TTC549 (cell line): ENCODE measurements at regions not wholly inside any gene's neighbourhood (a gene's known extent, or its start where the extent isn't known, plus 50 kb on each side); places are given as distances from the start of the nearest gene placed in this dataset.
"Not testable (repeated sequence)": the region's sequence is repeated elsewhere in the genome, so short reads cannot be mapped to it uniquely, and the experiment has no call there.

Source experiments
- FAIRE-seq: peaks from 2 replicates; lab custom pipeline; 2012; peaks lifted over from hg19 to GRCh38; lab: Jason Lieb, UNC

DNA sequence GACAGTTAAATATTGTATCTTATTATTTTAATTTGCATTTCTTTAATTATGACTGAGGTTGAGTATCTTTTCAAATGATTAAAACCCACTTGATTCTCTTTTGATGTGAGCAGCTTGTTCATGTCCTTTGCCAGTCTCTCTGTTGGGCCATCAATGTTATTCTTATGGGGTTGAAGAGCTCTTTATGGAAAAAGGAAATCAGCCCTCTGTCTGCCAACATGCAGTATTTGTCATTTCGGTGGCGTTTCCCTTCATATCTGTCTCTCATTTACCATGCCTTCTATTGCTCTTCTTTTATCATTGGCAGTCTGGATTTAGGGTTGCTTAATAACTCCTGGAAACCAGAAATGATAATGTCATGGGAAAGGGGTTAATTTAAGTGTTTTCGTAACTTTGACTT is 340.7 kb upstream of the DNAJC19 start:
- no peak for FAIRE-seq

DNA sequence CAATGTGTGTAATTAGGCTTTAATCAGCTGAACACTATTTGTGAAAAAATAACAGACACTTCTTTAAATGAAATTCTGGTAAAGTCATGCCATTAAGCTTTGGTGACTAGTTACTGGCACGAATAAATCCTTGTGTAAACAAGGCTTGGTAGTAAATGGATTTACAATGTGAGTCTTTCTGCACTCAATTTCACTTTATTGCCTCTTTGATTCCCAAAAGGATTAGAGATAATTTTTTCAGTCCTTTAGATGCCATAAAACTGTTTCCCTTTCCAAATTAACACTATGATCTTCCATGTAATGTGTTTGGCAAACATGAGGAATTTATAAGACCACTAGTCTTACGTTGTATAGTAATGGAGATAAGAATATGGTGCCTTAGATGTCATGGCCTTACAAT is 339.5 kb upstream of the DNAJC19 start:
- no peak for FAIRE-seq

DNA sequence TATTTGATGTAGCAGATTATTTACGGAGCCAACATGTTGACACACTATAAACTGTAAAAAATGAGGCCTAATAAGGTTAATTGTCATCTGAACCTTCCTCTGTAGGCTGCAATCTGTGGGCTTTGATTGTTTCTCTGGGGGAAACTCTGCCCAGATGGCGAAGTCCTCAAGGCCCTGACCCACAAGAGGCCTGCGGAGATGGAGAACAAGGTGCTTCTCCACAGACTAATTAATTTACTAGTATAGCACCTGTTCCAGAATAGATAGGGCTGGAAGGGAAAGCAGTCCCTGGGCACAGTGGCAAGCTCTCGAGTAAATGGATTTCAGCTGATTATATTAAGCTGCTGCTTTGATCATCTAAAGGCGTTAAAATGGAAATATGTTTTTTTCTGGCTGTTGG is 338.8 kb upstream of the DNAJC19 start:
- no peak for FAIRE-seq

GRCh38 chr3:181327349-181327748 is 337.8 kb upstream of the DNAJC19 start:
- FAIRE-seq: no peak

- no peak for FAIRE-seq
These were observed 337.2 kb upstream of the DNAJC19 start for GRCh38 chr3:181326637-181327223.

- FAIRE-seq: not testable (repeated sequence)
These were observed 335.0 kb upstream of the DNAJC19 start for GRCh38 chr3:181324516-181324915.

- FAIRE-seq: no peak
These were observed 328.8 kb upstream of the DNAJC19 start for GRCh38 chr3:181318321-181318720.

GRCh38 chr3:181317508-181317907 is 328.0 kb upstream of the DNAJC19 start:
- no peak for FAIRE-seq

DNA sequence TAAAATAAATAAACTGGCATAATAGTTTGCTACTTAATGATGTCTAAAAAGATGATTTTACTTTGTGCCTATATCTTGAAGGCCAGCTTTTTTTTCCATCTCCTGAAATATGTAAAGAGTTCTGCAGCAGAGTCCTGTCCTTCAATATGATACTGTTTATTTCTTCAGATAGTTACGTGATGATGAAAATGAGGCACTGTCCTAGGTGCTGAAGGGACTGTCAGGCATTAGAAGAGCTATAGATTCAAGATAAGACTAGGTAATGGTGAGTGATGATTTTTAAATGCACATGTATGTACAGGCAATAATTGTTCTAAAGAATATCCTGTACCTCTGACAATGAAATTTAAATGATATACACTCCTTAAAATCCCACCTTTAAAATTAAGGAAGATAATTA is 326.9 kb upstream of the DNAJC19 start:
- FAIRE-seq: no peak

- FAIRE-seq: no peak
These were observed 323.8 kb upstream of the DNAJC19 start for GRCh38 chr3:181313335-181313734.

DNA sequence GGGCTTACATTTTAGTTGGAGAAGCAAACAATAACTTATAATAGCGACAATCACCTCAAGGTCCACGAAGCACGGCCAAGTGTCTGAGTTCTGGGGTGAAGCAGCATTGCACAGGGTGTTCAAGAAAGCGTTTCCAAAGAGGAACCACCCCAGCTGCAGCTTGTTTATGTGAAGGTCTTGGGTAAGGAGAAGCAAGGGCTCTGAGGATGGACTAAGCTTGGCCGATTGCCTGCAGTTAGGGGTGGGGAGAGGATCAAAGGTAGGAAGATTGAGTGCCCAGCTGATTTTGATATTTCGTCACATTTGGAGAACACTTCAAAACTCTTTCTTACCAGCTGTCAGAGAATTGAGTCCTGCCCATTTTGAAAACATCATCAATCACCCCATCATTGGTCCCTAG is 321.6 kb upstream of the DNAJC19 start:
- no peak for FAIRE-seq

- no peak for FAIRE-seq
These were observed 313.4 kb upstream of the DNAJC19 start for GRCh38 chr3:181302960-181303359.

- FAIRE-seq: no peak
These were observed 310.5 kb upstream of the DNAJC19 start for GRCh38 chr3:181300033-181300432.

- no peak for FAIRE-seq
These were observed 308.9 kb upstream of the DNAJC19 start for GRCh38 chr3:181298421-181298820.

DNA sequence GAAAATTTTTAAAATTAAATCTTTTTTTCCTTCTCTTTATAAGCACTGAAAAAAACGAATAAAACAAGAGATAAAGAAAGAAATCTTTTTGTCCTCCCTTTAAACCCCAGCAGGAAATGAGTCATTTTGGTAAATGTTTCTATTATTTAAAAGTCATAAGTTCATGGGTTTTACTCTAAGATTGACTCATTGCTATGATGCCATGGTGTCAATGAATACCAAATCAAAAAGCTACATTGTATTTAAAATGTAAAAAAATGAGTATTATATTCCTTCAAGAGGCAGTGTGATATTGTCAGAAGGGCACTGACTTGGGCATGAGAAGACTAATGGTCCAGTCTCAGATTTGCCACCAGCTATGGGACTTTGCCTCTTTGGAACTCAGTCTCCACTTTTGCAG is 303.4 kb upstream of the DNAJC19 start:
- no peak for FAIRE-seq

- no peak for FAIRE-seq
These were observed 301.4 kb upstream of the DNAJC19 start for GRCh38 chr3:181290941-181291340.

DNA sequence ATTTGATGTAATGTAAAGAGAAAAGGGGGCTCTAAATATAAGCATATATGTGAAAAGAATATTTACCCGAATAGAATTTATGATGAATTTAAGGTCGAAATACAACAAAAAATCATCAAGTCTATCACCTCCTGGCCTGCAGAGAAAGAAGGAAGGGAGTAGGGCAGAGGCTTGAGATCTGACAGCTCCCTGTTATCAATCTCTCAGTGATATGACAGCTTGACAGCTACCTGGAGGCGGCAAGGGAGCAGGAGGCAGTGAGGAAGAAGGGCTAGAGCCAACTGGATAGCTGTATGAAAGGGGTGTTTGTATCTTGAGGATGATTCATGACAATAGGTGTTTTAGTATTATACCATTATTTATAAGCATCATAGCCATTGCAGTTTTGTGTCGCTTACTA is 299.8 kb upstream of the DNAJC19 start:
- no peak for FAIRE-seq

GRCh38 chr3:181288145-181288544 is 298.6 kb upstream of the DNAJC19 start:
- no peak for FAIRE-seq

DNA sequence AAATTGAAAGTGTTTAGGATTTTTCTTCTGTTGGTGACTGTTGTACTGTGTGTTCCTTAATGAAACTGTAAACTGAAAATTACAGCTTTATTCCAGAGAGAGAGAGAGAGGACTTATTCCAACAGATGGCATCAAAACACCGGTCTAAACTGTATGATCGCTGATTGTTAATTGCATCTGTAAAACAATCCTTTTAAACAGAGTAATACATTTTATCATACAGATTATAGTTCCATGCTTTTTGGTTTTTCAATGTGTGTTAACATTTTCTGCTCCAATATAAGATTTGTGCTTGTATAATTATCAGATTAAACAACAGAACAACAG is 289.7 kb upstream of the DNAJC19 start:
- no peak for FAIRE-seq

DNA sequence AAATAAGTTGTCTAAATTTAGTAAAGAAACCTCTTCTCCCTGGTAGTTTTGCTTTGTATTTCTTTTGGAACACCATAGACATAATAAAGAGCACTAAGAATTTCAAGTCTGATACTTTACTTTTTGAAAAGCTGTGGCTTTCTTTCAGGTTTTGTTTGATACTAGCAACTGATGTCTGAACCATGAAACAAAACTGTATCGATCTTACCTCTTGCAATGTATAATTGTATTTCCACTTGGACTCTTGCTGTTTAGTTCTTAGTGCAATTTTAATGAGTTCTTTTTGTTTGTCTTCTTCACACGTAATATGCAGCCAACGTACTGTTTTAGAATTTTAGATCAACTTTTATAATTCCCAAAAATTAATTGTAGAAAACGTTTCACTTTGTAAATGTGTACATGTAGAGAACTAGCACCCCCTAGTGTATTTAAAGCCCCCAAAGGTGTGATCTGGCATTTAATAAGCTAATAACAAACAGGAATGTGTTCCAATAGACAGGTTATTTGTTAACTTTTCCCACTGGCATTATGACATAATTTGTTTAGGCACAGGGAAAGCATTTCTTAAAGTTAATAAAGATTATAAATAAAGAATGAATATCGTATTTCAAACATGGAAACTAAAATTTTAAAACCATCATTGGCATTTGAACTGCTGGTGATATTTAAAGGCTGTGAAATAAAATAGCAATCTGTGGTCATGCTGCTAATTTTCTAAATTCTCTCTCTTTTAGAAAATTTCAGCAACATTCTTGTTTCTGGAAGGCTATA is 289.1 kb upstream of the DNAJC19 start:
- FAIRE-seq: no peak

GRCh38 chr3:181276358-181276896 is 286.9 kb upstream of the DNAJC19 start:
- no peak for FAIRE-seq

DNA sequence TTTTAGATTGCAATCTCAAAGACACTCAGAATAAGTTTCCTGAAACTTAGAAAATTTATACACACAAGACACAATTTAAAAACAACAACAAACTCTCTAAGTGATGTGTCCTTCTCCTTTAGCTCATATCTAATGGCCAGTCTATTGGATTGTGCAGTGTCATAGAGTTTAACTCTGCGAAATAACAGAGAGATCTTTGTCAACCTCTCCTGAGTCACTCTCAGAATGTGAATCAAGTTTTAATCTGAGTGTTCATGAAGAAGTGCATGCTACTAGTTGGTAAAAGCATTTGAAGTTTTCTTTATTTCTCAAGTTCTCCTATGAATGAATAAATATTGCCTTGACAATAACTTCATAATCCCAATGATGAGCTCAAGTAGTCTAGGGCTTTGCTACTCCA is 284.5 kb upstream of the DNAJC19 start:
- FAIRE-seq: no peak

DNA sequence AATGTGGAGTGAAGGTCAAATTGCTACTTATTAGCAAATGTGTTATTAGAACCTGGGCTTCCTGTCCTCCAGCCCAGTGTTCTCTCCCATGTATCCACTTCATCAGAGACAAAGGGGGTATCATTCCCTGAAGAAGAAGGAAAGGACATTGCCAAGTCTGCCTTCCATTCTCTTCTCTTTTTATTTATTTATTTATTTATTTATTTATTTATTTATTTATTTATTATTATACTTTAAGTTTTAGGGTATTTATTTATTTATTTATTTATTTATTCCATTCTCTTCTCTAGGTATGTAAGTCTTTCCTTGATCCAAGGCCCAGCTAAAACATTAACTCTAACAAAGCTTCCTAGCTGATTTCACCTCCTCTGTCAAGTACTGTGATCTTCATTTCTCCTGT is 277.8 kb upstream of the DNAJC19 start:
- FAIRE-seq: no peak

DNA sequence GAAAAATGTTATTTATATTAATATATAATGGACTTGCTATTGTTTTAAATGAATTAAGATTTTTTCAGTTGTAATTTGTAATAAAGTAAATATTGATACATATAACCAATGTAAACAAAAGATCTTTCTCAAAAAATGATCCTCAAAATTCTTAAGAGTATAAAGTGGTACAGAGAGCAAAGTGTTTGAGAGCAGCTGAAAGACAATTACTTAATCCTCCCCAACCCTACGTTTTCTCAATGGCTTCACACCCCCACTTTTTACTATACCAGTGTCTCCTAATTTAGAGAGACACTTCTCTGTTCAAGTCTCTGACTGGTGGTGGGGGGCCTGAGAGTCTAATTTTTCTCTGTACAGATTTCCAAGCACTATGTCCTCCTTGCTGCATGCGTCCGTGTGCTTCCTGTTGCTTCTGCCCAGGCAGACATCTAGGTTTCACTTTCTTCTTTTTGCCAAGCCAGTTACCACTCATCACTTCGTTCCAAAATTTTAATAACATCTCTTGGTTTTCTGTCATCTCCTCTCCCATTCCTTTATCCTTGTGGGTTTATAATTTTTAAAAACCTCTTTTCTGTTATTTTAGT is 276.3 kb upstream of the DNAJC19 start:
- FAIRE-seq: no peak
